ENCODE measurements at regions not wholly inside any gene's neighbourhood (a gene's known extent, or its start where the extent isn't known, plus 50 kb on each side); places are given as distances from the start of the nearest gene placed in this dataset.

DNA sequence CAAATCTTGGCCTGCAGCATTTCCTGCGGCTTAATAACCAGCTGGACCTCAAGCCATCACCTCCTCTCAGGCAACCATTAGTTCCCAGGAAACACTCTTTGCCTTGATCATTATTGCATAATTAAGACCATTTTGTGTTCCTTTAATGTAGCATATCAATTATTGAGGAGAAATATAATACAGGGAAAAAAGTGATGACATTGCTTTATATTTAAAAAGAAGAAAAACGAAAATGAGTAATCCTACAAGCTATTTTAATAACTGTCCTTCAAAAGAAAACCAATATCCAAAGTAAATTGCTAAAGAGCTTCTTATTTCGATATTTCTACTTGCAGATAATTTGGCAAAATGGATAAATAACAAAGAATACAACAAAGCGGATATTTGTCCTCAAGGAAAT lies 1084.7 kb downstream of the EFNB2 start:
- TF ChIP-seq POLR2A (IDR thresholded peaks at IDR 0.05) = no peak
- TF ChIP-seq, protein P1, sequence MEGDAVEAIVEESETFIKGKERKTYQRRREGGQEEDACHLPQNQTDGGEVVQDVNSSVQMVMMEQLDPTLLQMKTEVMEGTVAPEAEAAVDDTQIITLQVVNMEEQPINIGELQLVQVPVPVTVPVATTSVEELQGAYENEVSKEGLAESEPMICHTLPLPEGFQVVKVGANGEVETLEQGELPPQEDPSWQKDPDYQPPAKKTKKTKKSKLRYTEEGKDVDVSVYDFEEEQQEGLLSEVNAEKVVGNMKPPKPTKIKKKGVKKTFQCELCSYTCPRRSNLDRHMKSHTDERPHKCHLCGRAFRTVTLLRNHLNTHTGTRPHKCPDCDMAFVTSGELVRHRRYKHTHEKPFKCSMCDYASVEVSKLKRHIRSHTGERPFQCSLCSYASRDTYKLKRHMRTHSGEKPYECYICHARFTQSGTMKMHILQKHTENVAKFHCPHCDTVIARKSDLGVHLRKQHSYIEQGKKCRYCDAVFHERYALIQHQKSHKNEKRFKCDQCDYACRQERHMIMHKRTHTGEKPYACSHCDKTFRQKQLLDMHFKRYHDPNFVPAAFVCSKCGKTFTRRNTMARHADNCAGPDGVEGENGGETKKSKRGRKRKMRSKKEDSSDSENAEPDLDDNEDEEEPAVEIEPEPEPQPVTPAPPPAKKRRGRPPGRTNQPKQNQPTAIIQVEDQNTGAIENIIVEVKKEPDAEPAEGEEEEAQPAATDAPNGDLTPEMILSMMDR (IDR thresholded peaks at IDR 0.05) = no peak
